ENCODE measurements at regions not wholly inside any gene's neighbourhood (a gene's known extent, or its start where the extent isn't known, plus 50 kb on each side); places are given as distances from the start of the nearest gene placed in this dataset.

- H3K36me3 ChIP-seq (replicated peaks in 1 of 2; ENCODE audit: control insufficient read depth in 1 of 2, insufficient read depth in 2 of 2, low read length in 2 of 2): no peaks in the 10 kb centered on the region
- in situ Hi-C loops (cut with HindIII; ENCODE audit: extremely low pct_ligation_motif_present, low pct_unique_long_range_greater_than_20kb) (no loop called here), intact Hi-C loops (cut with micrococcal nuclease; ENCODE audit: unreplicated experiment) (no loop called here)
- 12% methylated on average over 8 of the region's 8 CpGs for WGBS (ENCODE audit: low lambda C conversion rate)
- no peak overlapping the region for H2AFZ ChIP-seq (ENCODE audit: low read length)
- ChIA-PET CTCF (ENCODE audit: low intra/inter-chr PET ratio, low total read pairs) (no interaction called here), POLR2A (no interaction called here)
- no peak overlapping the region for H3K4me3 ChIP-seq (replicated peaks in 1 of 3; ENCODE audit: insufficient read depth in 1 of 3, low read depth in 2 of 3, low read length in 3 of 3)
- H4K20me1 ChIP-seq (ENCODE audit: insufficient read depth, low read length): no peaks in the 10 kb centered on the region
- no peaks in the 10 kb centered on the region for H3K9me3 ChIP-seq (ENCODE audit: low read length)
- H3K9ac ChIP-seq (ENCODE audit: insufficient read depth, low read depth, low read length): no peak overlapping the region
- no peak for DNase-seq (ENCODE audit: low spot score)
- peaks cover 21% of the 10 kb centered on the region for H3K4me1 ChIP-seq (ENCODE audit: insufficient read depth, low read length)
- no peak for FAIRE-seq
- H3K27ac ChIP-seq (ENCODE audit: extremely low read length, insufficient read depth, low read length): no peak overlapping the region
- peaks cover 0 to 9% of the 10 kb centered on the region in 2 experiments; a peak in 2 of 5 replicates for H3K27me3 ChIP-seq (ENCODE audit: control insufficient read depth in 1 of 2, insufficient read depth in 2 of 2, low read length in 2 of 2)
- H3K4me2 ChIP-seq (ENCODE audit: low read depth, low read length): no peak overlapping the region
- no peak for TF ChIP-seq DDIT3 (CRISPR knock-in tag; IDR thresholded peaks at IDR 0.05)
- BruUV-seq (replicated peaks): no TSS peak
- no peaks in the 10 kb centered on the region for H3K79me2 ChIP-seq (ENCODE audit: insufficient read depth, low read length)
- no peak for ATAC-seq
Measured at GRCh38 chr10:110373857-110374654, 69.3 kb upstream of the SMNDC1 start.

DNA sequence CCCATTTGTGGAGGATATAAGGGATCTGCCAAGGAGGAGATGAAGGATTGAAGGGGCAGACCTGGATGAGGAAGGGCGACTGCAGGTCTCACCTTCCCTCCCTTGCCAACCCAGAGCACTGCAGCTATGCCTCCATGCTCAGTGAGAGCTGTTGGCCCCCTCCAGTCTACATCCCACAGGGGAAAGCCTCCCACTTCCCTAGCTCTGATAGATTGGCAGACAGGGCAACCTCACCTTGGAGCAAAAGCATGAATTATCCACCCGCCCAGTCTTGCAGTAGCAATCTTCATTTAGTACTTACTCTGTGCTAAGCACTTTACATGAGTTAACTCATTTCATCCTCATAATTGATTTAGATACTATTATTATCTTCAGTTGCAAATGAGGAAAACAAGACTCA, 70.4 kb upstream of the SMNDC1 start:
- no peaks in the 10 kb centered on the region for H4K20me1 ChIP-seq (ENCODE audit: insufficient read depth, low read length)
- H3K27me3 ChIP-seq (ENCODE audit: control insufficient read depth in 1 of 2, insufficient read depth in 2 of 2, low read length in 2 of 2): peaks cover 0 to 9% of the 10 kb centered on the region in 2 experiments; a peak in 2 of 5 replicates
- TF ChIP-seq ZNF44 (CRISPR knock-in tag; IDR thresholded peaks at IDR 0.05): no peak
- TF ChIP-seq TCF7 (IDR thresholded peaks at IDR 0.05; ENCODE audit: low read depth): no peak
- no peak for TF ChIP-seq AKAP8 (CRISPR knock-in tag; IDR thresholded peaks at IDR 0.05)
- no peak for TF ChIP-seq ESRRA (CRISPR knock-in tag; IDR thresholded peaks at IDR 0.05; ENCODE audit: low read depth)
- TF ChIP-seq GATAD2A (CRISPR knock-in tag; IDR thresholded peaks at IDR 0.05): no peak
- TF ChIP-seq HNRNPH1 (optimal IDR thresholded peaks at IDR 0.05; ENCODE audit: low read depth, low read length): no peak
- no peak for TF ChIP-seq ZNF224 (CRISPR knock-in tag; IDR thresholded peaks at IDR 0.05)
- TF ChIP-seq DNMT1 (CRISPR knock-in tag; IDR thresholded peaks at IDR 0.05): no peak
- no peak for TF ChIP-seq ZNF776 (CRISPR knock-in tag; IDR thresholded peaks at IDR 0.05)
- TF ChIP-seq, protein P1, sequence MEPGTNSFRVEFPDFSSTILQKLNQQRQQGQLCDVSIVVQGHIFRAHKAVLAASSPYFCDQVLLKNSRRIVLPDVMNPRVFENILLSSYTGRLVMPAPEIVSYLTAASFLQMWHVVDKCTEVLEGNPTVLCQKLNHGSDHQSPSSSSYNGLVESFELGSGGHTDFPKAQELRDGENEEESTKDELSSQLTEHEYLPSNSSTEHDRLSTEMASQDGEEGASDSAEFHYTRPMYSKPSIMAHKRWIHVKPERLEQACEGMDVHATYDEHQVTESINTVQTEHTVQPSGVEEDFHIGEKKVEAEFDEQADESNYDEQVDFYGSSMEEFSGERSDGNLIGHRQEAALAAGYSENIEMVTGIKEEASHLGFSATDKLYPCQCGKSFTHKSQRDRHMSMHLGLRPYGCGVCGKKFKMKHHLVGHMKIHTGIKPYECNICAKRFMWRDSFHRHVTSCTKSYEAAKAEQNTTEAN (CRISPR knock-in tag; conservative IDR thresholded peaks at IDR 0.05): no peak
- TF ChIP-seq ZNF317 (CRISPR knock-in tag; IDR thresholded peaks at IDR 0.05): no peak
- TF ChIP-seq, protein P2, sequence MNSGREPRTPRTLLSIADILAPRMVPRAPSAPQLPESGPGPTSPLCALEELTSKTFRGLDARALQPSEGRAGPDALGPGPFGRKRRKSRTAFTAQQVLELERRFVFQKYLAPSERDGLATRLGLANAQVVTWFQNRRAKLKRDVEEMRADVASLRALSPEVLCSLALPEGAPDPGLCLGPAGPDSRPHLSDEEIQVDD (CRISPR knock-in tag; IDR thresholded peaks at IDR 0.05; ENCODE audit: borderline replicate concordance): no peak
- TF ChIP-seq SRSF1 (optimal IDR thresholded peaks at IDR 0.05; ENCODE audit: low read depth, low read length): no peak
- TF ChIP-seq SMC3 (IDR thresholded peaks at IDR 0.05; ENCODE audit: low read length): no peak
- no peak overlapping the region for H3K27ac ChIP-seq (ENCODE audit: extremely low read length, insufficient read depth, low read length)
- intact Hi-C loops (cut with micrococcal nuclease; ENCODE audit: unreplicated experiment) (no loop called here), in situ Hi-C loops (cut with HindIII; ENCODE audit: extremely low pct_ligation_motif_present, low pct_unique_long_range_greater_than_20kb) (no loop called here)
- no TSS peak for BruUV-seq (replicated peaks)
- no peak for ATAC-seq
- POLR2A ChIA-PET: no interaction called here
- H2AFZ ChIP-seq (ENCODE audit: low read length): no peak overlapping the region
- no peak overlapping the region for H3K9ac ChIP-seq (ENCODE audit: insufficient read depth, low read depth, low read length)
- no peak for DNase-seq (ENCODE audit: low spot score)
- H3K4me3 ChIP-seq (replicated peaks in 1 of 3; ENCODE audit: insufficient read depth in 1 of 3, low read depth in 2 of 3, low read length in 3 of 3): no peak overlapping the region
- peaks cover 21% of the 10 kb centered on the region for H3K4me1 ChIP-seq (ENCODE audit: insufficient read depth, low read length)
- H3K9me3 ChIP-seq (ENCODE audit: low read length): no peaks in the 10 kb centered on the region
- no peak for FAIRE-seq
- H3K36me3 ChIP-seq (replicated peaks in 1 of 2; ENCODE audit: control insufficient read depth in 1 of 2, insufficient read depth in 2 of 2, low read length in 2 of 2): no peaks in the 10 kb centered on the region
- CTCF ChIA-PET (ENCODE audit: low intra/inter-chr PET ratio, low total read pairs): no interaction called here
- H3K4me2 ChIP-seq (ENCODE audit: low read depth, low read length): no peak overlapping the region
- H3K79me2 ChIP-seq (ENCODE audit: insufficient read depth, low read length): no peaks in the 10 kb centered on the region
- 80% methylated on average over 1 of the region's 2 CpGs for WGBS (ENCODE audit: low lambda C conversion rate)

All from HepG2 (cell line).